CD4-positive, alpha-beta T cell (primary cell): ENCODE measurements at regions not wholly inside any gene's neighbourhood (a gene's known extent, or its start where the extent isn't known, plus 50 kb on each side); places are given as distances from the start of the nearest gene placed in this dataset.

ENCODE experiments used
- ATAC-seq: fragments of 200-7000 bp; cut with Tn5 transposase; one replicate; pipeline ENCODE4 v1.10.0; 2022; ENCODE audit warnings: mild to moderate bottlenecking; ENCODE audit not compliant: poor library complexity
- CTCF ChIA-PET: fragments of 350-600 bp; sonication (Branson Sonifier 250); formaldehyde crosslinking; loops from one replicate; lab custom pipeline; 2021; ENCODE audit warnings: antibody characterized with exemption, inconsistent platforms; lab: Charles Lee
- POLR2A ChIA-PET: fragments of 350-600 bp; sonication (Branson Sonifier 250); formaldehyde crosslinking; loops from one replicate; lab custom pipeline; 2021; ENCODE audit warnings: antibody characterized with exemption, inconsistent platforms; lab: Charles Lee
- DNase-seq, 14 experiments: peaks; one replicate each; pipeline ENCODE4 v3.0.0-alpha.2; 2013 to 2020; ENCODE audit warnings: mixed read lengths in 2 of 14
- H3K27ac ChIP-seq, 2 donors: one replicate each; pipeline versions ENCODE4 v1.5.1 to v1.7.0; 2013; ENCODE audit warnings: low read length in 2 of 2, low read depth in 1 of 2, mild to moderate bottlenecking in 1 of 2
- H3K27me3 ChIP-seq, 2 experiments: 1 replicate in 1 of 2; 2 replicates in 1 of 2; pipeline versions ENCODE4 v1.6.1 to v1.7.0; 2013; ENCODE audit warnings: low read length in 2 of 2, control low read depth in 1 of 2, mild to moderate bottlenecking in 1 of 2, moderate library complexity in 1 of 2; ENCODE audit not compliant: insufficient read depth in 2 of 2, control insufficient read depth in 1 of 2
- H3K36me3 ChIP-seq: one replicate; pipeline ENCODE4 v1.6.1; 2013; ENCODE audit warnings: low read length, control low read depth; ENCODE audit not compliant: insufficient read depth
- H3K4me1 ChIP-seq: one replicate; pipeline ENCODE4 v1.6.1; 2013; ENCODE audit warnings: low read length, control low read depth; ENCODE audit not compliant: insufficient read depth
- H3K4me3 ChIP-seq: one replicate; pipeline ENCODE4 v1.5.1; 2013; ENCODE audit warnings: mild to moderate bottlenecking, low read length, moderate library complexity
- H3K9me3 ChIP-seq, 2 experiments: 1 replicate in 1 of 2; 2 replicates in 1 of 2; pipeline versions ENCODE4 v1.6.1 to v1.7.0; 2013; ENCODE audit warnings: low read length in 2 of 2, mild to moderate bottlenecking in 2 of 2, control low read depth in 1 of 2, moderate library complexity in 1 of 2; ENCODE audit not compliant: control insufficient read depth in 1 of 2, insufficient read depth in 1 of 2
- H3K27ac Mint-ChIP-seq: one replicate; pipeline ENCODE4 v1.8.0; 2020; ENCODE audit warnings: mixed read lengths
- H3K27me3 Mint-ChIP-seq: one replicate; pipeline ENCODE4 v1.8.0; 2021; ENCODE audit warnings: mixed read lengths
- H3K36me3 Mint-ChIP-seq: one replicate; pipeline ENCODE4 v1.8.0; 2021; ENCODE audit warnings: low read depth, mixed read lengths
- H3K4me1 Mint-ChIP-seq: one replicate; pipeline ENCODE4 v1.8.0; 2021; ENCODE audit warnings: low read depth, mixed read lengths
- H3K4me3 Mint-ChIP-seq: one replicate; pipeline ENCODE4 v1.8.0; 2020; ENCODE audit warnings: mild to moderate bottlenecking, mixed read lengths
- H3K9me3 Mint-ChIP-seq: one replicate; pipeline ENCODE4 v1.8.0; 2020; ENCODE audit warnings: mixed read lengths
- intact Hi-C, 2 experiments: fragments of 100-400 bp; cut with DNase I in 1 of 2; cut with micrococcal nuclease in 1 of 2; formaldehyde crosslinking; loops; one replicate each; pipeline versions ENCODE4 v1.15.1 to v1.9.0; 2023 to 2025; cut with DNase I, micrococcal nuclease
- TF ChIP-seq, protein P1 (sequence below): fragments of 200-600 bp; IDR thresholded peaks from one replicate; pipeline ENCODE4 v1.8.0; 2022; ENCODE audit warnings: antibody characterized with exemption, mild to moderate bottlenecking

- TF ChIP-seq, protein P1, sequence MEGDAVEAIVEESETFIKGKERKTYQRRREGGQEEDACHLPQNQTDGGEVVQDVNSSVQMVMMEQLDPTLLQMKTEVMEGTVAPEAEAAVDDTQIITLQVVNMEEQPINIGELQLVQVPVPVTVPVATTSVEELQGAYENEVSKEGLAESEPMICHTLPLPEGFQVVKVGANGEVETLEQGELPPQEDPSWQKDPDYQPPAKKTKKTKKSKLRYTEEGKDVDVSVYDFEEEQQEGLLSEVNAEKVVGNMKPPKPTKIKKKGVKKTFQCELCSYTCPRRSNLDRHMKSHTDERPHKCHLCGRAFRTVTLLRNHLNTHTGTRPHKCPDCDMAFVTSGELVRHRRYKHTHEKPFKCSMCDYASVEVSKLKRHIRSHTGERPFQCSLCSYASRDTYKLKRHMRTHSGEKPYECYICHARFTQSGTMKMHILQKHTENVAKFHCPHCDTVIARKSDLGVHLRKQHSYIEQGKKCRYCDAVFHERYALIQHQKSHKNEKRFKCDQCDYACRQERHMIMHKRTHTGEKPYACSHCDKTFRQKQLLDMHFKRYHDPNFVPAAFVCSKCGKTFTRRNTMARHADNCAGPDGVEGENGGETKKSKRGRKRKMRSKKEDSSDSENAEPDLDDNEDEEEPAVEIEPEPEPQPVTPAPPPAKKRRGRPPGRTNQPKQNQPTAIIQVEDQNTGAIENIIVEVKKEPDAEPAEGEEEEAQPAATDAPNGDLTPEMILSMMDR: no peak
- Histone ChIP-seq H3K9me3 (no peaks in the 10 kb centered on the region), H3K27ac (no peak overlapping the region), H3K4me1 (no peaks in the 10 kb centered on the region), H3K27me3 (no peaks in the 10 kb centered on the region), H3K36me3 (no peaks in the 10 kb centered on the region), H3K4me3 (no peak overlapping the region)
- intact Hi-C loops: no loop called here
- ChIA-PET POLR2A (no interaction called here), CTCF (no interaction called here)
- no peak overlapping the region for H3K27ac Mint-ChIP-seq
- no peaks in the 10 kb centered on the region for H3K36me3 Mint-ChIP-seq
- ATAC-seq (no peak), DNase-seq (no peak)
- H3K4me3 Mint-ChIP-seq: no peak overlapping the region
- no peaks in the 10 kb centered on the region for H3K9me3 Mint-ChIP-seq
- no peaks in the 10 kb centered on the region for H3K4me1 Mint-ChIP-seq
- H3K27me3 Mint-ChIP-seq: peaks cover 7% of the 10 kb centered on the region
These were observed 279.5 kb downstream of the DUSP10 start for GRCh38 chr1:221462345-221462744.

DNA sequence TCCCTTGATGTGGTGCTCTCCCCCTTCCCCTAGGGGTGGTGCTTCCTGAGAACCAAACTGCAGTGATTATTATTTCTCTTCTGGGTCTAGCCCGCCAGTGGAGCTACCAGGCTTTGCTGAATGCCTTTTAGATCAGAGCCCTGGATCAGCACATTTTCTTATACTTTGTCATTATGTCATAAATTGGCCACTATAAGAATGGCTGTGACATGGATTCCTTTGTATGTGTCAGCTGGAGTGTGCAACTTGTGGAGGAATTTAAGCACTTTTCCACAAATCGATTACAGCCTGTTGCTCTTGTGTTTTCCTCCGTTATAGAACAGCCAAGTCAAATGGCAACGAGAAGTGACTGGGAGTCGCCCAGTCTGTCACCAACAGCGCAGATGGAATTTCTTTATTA lies 273.3 kb downstream of the DUSP10 start:
- POLR2A ChIA-PET: no interaction called here
- Histone ChIP-seq H3K4me1 (no peaks in the 10 kb centered on the region), H3K27me3 (peaks cover 2 to 15% of the 10 kb centered on the region in 2 experiments), H3K4me3 (no peak overlapping the region), H3K9me3 (no peaks in the 10 kb centered on the region), H3K36me3 (no peaks in the 10 kb centered on the region), H3K27ac (no peak overlapping the region)
- Mint-ChIP-seq H3K27me3 (peaks cover 35% of the 10 kb centered on the region), H3K4me3 (no peak overlapping the region), H3K9me3 (peaks cover 6% of the 10 kb centered on the region), H3K27ac (no peak overlapping the region), H3K4me1 (no peaks in the 10 kb centered on the region), H3K36me3 (no peaks in the 10 kb centered on the region)
- intact Hi-C loops: no loop called here
- no peak for ATAC-seq
- no peak for DNase-seq
- TF ChIP-seq, protein P1: no peak
- CTCF ChIA-PET: no interaction called here

GRCh38 chr1:221469476-221469875 lies 272.4 kb downstream of the DUSP10 start:
- POLR2A ChIA-PET: no interaction called here
- intact Hi-C loops: no loop called here
- Mint-ChIP-seq H3K4me1 (no peaks in the 10 kb centered on the region), H3K27me3 (peaks cover 37% of the 10 kb centered on the region), H3K27ac (no peak overlapping the region), H3K36me3 (no peaks in the 10 kb centered on the region), H3K9me3 (peaks cover 6% of the 10 kb centered on the region), H3K4me3 (no peak overlapping the region)
- Histone ChIP-seq H3K27ac (no peak overlapping the region), H3K9me3 (no peaks in the 10 kb centered on the region), H3K4me3 (no peak overlapping the region), H3K4me1 (no peaks in the 10 kb centered on the region), H3K27me3 (peaks cover 2 to 15% of the 10 kb centered on the region in 2 experiments), H3K36me3 (no peaks in the 10 kb centered on the region)
- DNase-seq (no peak), ATAC-seq (no peak)
- TF ChIP-seq, protein P1: no peak
- CTCF ChIA-PET: no interaction called here
